C4-2B (cell line): ENCODE measurements at regions not wholly inside any gene's neighbourhood (a gene's known extent, or its start where the extent isn't known, plus 50 kb on each side); places are given as distances from the start of the nearest gene placed in this dataset.

ENCODE experiments used
- ZFX ChIP-seq: fragments of 450-650 bp; IDR thresholded peaks from 2 replicates; pipeline ENCODE4 v1.6.1; 2017
- TF ChIP-seq, protein P1 (sequence below): fragments of 450-650 bp; conservative IDR thresholded peaks from 2 replicates; pipeline ENCODE4 v1.5.1; 2017; ENCODE audit warnings: mild to moderate bottlenecking

DNA sequence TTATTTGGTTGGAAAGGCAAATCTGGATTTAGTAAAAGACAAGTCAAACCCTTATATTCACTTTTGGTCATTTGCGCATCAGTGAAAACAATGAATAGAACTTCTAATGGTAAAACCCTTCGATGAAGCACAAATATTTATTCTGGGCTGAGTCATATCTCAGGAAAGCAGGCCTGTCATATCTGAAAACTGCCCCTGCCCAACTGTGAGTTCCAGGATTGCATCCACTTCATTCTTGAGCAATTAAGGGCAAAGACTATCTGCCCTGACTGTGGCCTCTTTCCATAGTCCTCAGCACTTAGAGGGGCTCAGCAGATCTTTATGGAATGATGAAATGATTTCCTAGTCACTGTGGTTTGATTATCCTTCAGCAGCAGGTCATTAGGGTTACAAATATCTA lies 795.2 kb upstream of the ID2 start:
- TF ChIP-seq, protein P1, sequence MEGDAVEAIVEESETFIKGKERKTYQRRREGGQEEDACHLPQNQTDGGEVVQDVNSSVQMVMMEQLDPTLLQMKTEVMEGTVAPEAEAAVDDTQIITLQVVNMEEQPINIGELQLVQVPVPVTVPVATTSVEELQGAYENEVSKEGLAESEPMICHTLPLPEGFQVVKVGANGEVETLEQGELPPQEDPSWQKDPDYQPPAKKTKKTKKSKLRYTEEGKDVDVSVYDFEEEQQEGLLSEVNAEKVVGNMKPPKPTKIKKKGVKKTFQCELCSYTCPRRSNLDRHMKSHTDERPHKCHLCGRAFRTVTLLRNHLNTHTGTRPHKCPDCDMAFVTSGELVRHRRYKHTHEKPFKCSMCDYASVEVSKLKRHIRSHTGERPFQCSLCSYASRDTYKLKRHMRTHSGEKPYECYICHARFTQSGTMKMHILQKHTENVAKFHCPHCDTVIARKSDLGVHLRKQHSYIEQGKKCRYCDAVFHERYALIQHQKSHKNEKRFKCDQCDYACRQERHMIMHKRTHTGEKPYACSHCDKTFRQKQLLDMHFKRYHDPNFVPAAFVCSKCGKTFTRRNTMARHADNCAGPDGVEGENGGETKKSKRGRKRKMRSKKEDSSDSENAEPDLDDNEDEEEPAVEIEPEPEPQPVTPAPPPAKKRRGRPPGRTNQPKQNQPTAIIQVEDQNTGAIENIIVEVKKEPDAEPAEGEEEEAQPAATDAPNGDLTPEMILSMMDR, result no peak
- TF ChIP-seq ZFX, result no peak
